ENCODE measurements at regions not wholly inside any gene's neighbourhood (a gene's known extent, or its start where the extent isn't known, plus 50 kb on each side); places are given as distances from the start of the nearest gene placed in this dataset.

- H3K27ac ChIP-seq (ENCODE audit: low read depth, low read length, poor library complexity, severe bottlenecking): no peak overlapping the region
- no peaks in the 10 kb centered on the region for H3K9me2 ChIP-seq (ENCODE audit: insufficient read depth, low read length)
- no peak overlapping the region for H3K4me2 ChIP-seq (ENCODE audit: low read length)
- no peaks in the 10 kb centered on the region for H3K36me3 ChIP-seq (ENCODE audit: insufficient read depth, low read length)
- H3K4me3 ChIP-seq (ENCODE audit: low read depth, low read length, poor library complexity, severe bottlenecking): no peak overlapping the region
- H3K4me1 ChIP-seq (ENCODE audit: insufficient read depth, low read length, poor library complexity, severe bottlenecking): no peaks in the 10 kb centered on the region
- no TSS peak for BruUV-seq (replicated peaks)
- intact Hi-C loops (cut with micrococcal nuclease; ENCODE audit: unreplicated experiment): loop anchor here (2.0 kb wide), 1 partner anchor 145 kb away; no protein-coding TSS in a partner anchor
- DNase-seq (ENCODE audit: low spot score): no peak
- ChIA-PET CTCF (ENCODE audit: unreplicated experiment) (no interaction called here), POLR2A (interaction anchor here (0.6 kb wide), 1 partner anchor 1018 kb away, joined by 3 read pairs; no protein-coding TSS in a partner anchor)
- TF ChIP-seq CTCF (conservative IDR thresholded peaks at IDR 0.05; ENCODE audit: low read length) (no peak), EZH2phosphoT487 (IDR thresholded peaks at IDR 0.05; ENCODE audit: borderline replicate concordance, low read depth, low read length) (no peak)
- no peaks in the 10 kb centered on the region for H3K79me2 ChIP-seq (ENCODE audit: insufficient read depth, low read depth, low read length)
- H2AFZ ChIP-seq (ENCODE audit: low read length): no peak overlapping the region
- H4K20me1 ChIP-seq (ENCODE audit: insufficient read depth, low read length): no peaks in the 10 kb centered on the region
- no peaks in the 10 kb centered on the region for H3K9me3 ChIP-seq (ENCODE audit: low read length)
Measured at GRCh38 chrX:114073926-114074325, 510.0 kb upstream of the HTR2C start.

- intact Hi-C loops (cut with micrococcal nuclease; ENCODE audit: unreplicated experiment): no loop called here
- Histone ChIP-seq H3K4me3 (ENCODE audit: low read depth, low read length, poor library complexity, severe bottlenecking) (no peak overlapping the region), H2AFZ (ENCODE audit: low read length) (no peak overlapping the region), H4K20me1 (ENCODE audit: insufficient read depth, low read length) (no peaks in the 10 kb centered on the region), H3K9me2 (ENCODE audit: insufficient read depth, low read length) (no peaks in the 10 kb centered on the region), H3K36me3 (ENCODE audit: insufficient read depth, low read length) (no peaks in the 10 kb centered on the region), H3K9me3 (ENCODE audit: low read length) (no peaks in the 10 kb centered on the region), H3K27ac (ENCODE audit: low read depth, low read length, poor library complexity, severe bottlenecking) (no peak overlapping the region), H3K79me2 (ENCODE audit: insufficient read depth, low read depth, low read length) (no peaks in the 10 kb centered on the region), H3K4me1 (ENCODE audit: insufficient read depth, low read length, poor library complexity, severe bottlenecking) (no peaks in the 10 kb centered on the region), H3K4me2 (ENCODE audit: low read length) (no peak overlapping the region)
- CTCF ChIA-PET (ENCODE audit: unreplicated experiment): no interaction called here
- DNase-seq (ENCODE audit: low spot score): no peak
- TF ChIP-seq CTCF (conservative IDR thresholded peaks at IDR 0.05; ENCODE audit: low read length) (no peak), EZH2phosphoT487 (IDR thresholded peaks at IDR 0.05; ENCODE audit: borderline replicate concordance, low read depth, low read length) (no peak)
- POLR2A ChIA-PET: no interaction called here
- no TSS peak for BruUV-seq (replicated peaks)
Measured at GRCh38 chrX:114071412-114071811, 512.5 kb upstream of the HTR2C start.

GRCh38 chrX:114065577-114066223, 518.2 kb upstream of the HTR2C start:
- Histone ChIP-seq H3K36me3 (ENCODE audit: insufficient read depth, low read length) (no peaks in the 10 kb centered on the region), H2AFZ (ENCODE audit: low read length) (no peak overlapping the region), H3K4me1 (ENCODE audit: insufficient read depth, low read length, poor library complexity, severe bottlenecking) (no peaks in the 10 kb centered on the region), H3K9me2 (ENCODE audit: insufficient read depth, low read length) (no peaks in the 10 kb centered on the region), H3K9me3 (ENCODE audit: low read length) (no peaks in the 10 kb centered on the region), H3K4me3 (ENCODE audit: low read depth, low read length, poor library complexity, severe bottlenecking) (no peak overlapping the region), H3K79me2 (ENCODE audit: insufficient read depth, low read depth, low read length) (no peaks in the 10 kb centered on the region), H4K20me1 (ENCODE audit: insufficient read depth, low read length) (no peaks in the 10 kb centered on the region), H3K4me2 (ENCODE audit: low read length) (no peak overlapping the region), H3K27ac (ENCODE audit: low read depth, low read length, poor library complexity, severe bottlenecking) (no peak overlapping the region)
- TF ChIP-seq EZH2phosphoT487 (IDR thresholded peaks at IDR 0.05; ENCODE audit: borderline replicate concordance, low read depth, low read length) (no peak), CTCF (conservative IDR thresholded peaks at IDR 0.05; ENCODE audit: low read length) (no peak)
- intact Hi-C loops (cut with micrococcal nuclease; ENCODE audit: unreplicated experiment): no loop called here
- ChIA-PET CTCF (ENCODE audit: unreplicated experiment) (no interaction called here), POLR2A (no interaction called here)
- DNase-seq (ENCODE audit: low spot score): no peak
- BruUV-seq (replicated peaks): no TSS peak

Measured in OCI-LY7 (cell line).